ENCODE measurements at regions not wholly inside any gene's neighbourhood (a gene's known extent, or its start where the extent isn't known, plus 50 kb on each side); places are given as distances from the start of the nearest gene placed in this dataset.

GRCh38 chr9:15081021-15081753 is 171.0 kb upstream of the FREM1 start:
- TF ChIP-seq YY1 (IDR thresholded peaks at IDR 0.05; ENCODE audit: insufficient read depth, insufficient read length) (no peak), ZNF274 (IDR thresholded peaks at IDR 0.05; ENCODE audit: low read depth, low read length) (no peak), SUZ12 (IDR thresholded peaks at IDR 0.05; ENCODE audit: extremely low read depth, insufficient read depth, insufficient read length) (no peak)
